Transverse colon (tissue), 4 donors: ENCODE measurements at regions not wholly inside any gene's neighbourhood (a gene's known extent, or its start where the extent isn't known, plus 50 kb on each side); places are given as distances from the start of the nearest gene placed in this dataset.

Experiments used
- CTCF ChIP-seq, 5 experiments: fragments of 200-600 bp in 3 of 5; fragments of 450-650 bp in 2 of 5; sonication (generic) in 3 of 5; IDR thresholded peaks; 1 replicate in 2 of 5; 2 replicates in 3 of 5; pipeline ENCODE4 v1.5.1; 2016 to 2017; ENCODE audit warnings: antibody characterized with exemption in 5 of 5, inconsistent platforms in 3 of 5, mild to moderate bottlenecking in 2 of 5, moderate library complexity in 1 of 5
- EP300 ChIP-seq: sonication (generic); formaldehyde crosslinking; IDR thresholded peaks from one replicate; pipeline ENCODE4 v1.6.1; 2017; ENCODE audit warnings: antibody characterized with exemption, low read depth
- POLR2A ChIP-seq: fragments of 450-650 bp; IDR thresholded peaks from one replicate; pipeline ENCODE4 v1.6.1; 2016; ENCODE audit warnings: antibody characterized with exemption, mild to moderate bottlenecking, moderate library complexity
- POLR2AphosphoS5 ChIP-seq, 3 donors: sonication (generic); formaldehyde crosslinking; IDR thresholded peaks; one replicate each; pipeline ENCODE4 v1.6.1; 2016; ENCODE audit warnings: antibody characterized with exemption in 3 of 3

GRCh38 chr17:79458356-79458755, 152.5 kb downstream of the RBFOX3 start:
- TF ChIP-seq POLR2A, result no peak
- no peak for TF ChIP-seq POLR2AphosphoS5 (IDR thresholded peaks at IDR 0.05)
- TF ChIP-seq CTCF (IDR thresholded peaks at IDR 0.05), result no peak
- TF ChIP-seq EP300, result no peak
